AG08396 (cell line): ENCODE measurements at regions not wholly inside any gene's neighbourhood (a gene's known extent, or its start where the extent isn't known, plus 50 kb on each side); places are given as distances from the start of the nearest gene placed in this dataset.

Experiments
- DNase-seq: peaks from one replicate; pipeline ENCODE4 v3.0.0; 2012; ENCODE audit warnings: low spot score, mixed read lengths

DNA sequence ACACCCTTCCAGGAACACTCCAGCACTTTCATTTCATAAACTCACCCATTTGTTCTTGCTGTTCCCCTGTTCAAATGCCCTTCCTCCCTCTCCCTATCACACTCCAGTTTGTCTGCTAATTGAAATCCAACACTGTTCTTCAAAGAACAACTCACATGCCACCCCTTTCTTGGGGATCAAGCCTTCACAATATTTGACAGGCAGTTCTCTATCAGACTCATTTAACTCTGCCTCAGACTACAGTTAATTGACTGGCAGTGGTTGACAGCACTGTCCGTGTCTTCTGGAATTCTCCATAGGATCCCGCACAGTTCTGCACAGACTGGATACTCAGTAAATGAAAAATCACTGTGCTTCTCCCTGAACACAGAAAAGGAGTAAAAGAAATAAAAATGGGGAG, 87.8 kb downstream of the PMP22 start:
- no peak for DNase-seq

GRCh38 chr17:15175356-15175755, 89.8 kb downstream of the PMP22 start:
- DNase-seq = no peak

- DNase-seq = peak; percentile 74
Measured at GRCh38 chr17:15171167-15172047, 93.7 kb downstream of the PMP22 start.

DNA sequence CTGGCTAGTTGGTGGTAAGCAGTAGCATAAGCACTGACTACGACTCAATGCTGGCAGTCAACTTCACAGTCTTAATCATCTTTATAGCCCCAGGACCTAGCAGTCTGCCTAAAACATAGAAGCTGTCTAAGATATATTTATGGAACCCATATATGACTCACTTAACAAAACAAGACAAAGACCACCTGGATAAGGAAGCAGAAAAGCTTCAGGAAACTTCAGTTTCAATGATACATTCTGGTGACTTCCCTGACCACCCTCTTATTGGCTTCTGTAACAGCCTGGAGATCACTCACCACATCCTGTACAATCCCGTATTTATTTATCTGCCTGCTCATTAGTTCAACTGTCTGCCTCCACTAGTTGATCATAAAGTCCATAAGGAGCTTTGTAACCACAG, 95.5 kb downstream of the PMP22 start:
- no peak for DNase-seq

GRCh38 chr17:15168379-15168778, 96.7 kb downstream of the PMP22 start:
- no peak for DNase-seq

GRCh38 chr17:15161395-15161794, 103.7 kb downstream of the PMP22 start:
- DNase-seq = no peak

DNA sequence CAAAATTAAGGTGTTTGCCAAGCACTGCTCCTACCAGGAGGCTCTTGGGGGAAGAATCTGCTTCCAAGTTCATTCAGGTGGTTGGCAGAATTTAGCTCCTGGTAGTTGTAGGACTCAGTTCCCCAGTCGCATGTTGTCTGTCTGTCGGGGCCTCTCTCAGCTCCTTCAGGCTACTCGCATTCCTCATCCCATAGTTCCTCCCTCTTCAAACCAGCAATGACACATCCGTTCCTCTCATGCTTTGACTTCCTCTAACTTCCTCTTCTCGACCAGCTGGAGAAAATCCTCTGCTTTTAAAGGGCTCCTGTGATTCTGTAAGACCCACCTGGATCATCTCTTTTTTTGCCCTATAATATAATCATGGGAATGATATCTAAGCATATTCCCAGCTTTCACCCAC, 108.1 kb downstream of the PMP22 start:
- no peak for DNase-seq

- no peak for DNase-seq
Measured at GRCh38 chr17:15154618-15155017, 110.5 kb downstream of the PMP22 start.

- no peak for DNase-seq
Measured at GRCh38 chr17:15145621-15146020, 119.5 kb downstream of the PMP22 start.

- no peak for DNase-seq
Measured at GRCh38 chr17:15143524-15143923, 121.6 kb downstream of the PMP22 start.

DNA sequence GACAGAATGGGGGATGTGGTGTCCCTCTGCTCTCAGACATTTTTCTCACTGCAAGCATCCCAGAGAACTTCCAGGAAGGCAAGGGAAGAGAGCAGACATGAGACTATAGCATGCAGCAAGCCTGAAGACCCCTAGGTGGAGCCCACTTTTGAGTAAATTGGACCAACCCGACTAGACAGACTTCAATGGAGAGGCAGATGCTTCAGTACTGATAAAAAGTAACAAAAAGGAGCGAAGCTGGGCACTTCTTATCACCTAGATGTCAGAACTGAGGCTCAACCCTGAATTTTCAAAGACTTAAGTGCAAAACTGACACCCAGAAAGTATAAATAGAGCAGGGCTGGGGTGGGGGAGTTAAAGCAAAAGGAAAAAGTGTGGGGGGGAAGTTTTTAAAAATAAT, 130.8 kb downstream of the PMP22 start:
- DNase-seq = no peak

- no peak for DNase-seq
Measured at GRCh38 chr17:15133826-15134225, 131.3 kb downstream of the PMP22 start.

- DNase-seq = no peak
Measured at GRCh38 chr17:15133143-15133542, 132.0 kb downstream of the PMP22 start.

DNA sequence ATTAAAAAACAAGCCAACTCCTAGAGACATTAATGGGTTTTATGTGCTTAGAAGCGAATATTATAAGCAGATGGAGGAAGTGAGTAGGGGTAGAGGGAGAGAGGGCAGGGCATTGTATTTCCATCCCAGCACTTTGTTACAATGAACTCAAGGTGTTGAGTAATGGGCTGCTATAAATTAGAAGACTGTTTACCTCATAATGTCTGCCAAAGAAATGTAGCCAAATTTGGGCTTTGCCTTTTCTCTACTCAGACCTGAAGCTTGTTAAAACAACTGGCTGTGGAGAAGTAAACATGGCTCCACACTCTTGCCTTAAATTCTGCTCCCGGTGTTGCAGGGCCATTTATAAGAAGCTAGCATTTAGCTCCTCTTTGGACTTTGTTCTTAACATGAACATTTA, 134.7 kb downstream of the PMP22 start:
- DNase-seq = no peak

DNA sequence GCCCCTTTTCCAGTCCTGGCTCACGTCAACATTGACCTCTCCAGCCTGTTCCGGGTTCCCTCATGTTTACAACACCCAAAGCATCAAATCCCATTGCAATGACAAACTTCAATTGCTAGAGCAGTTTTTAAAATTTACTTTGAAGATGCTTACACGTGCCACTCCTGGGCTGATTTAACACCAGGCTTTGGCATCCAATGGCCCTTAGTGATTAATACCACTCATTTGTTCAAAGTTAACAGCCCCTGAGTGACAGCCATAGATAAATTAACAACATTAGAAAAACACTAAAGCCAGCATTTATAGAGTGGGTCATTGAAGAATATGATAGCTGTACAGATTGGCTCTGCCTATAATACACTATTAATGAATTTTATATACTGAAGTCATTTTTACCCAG, 135.1 kb downstream of the PMP22 start:
- no peak for DNase-seq

DNA sequence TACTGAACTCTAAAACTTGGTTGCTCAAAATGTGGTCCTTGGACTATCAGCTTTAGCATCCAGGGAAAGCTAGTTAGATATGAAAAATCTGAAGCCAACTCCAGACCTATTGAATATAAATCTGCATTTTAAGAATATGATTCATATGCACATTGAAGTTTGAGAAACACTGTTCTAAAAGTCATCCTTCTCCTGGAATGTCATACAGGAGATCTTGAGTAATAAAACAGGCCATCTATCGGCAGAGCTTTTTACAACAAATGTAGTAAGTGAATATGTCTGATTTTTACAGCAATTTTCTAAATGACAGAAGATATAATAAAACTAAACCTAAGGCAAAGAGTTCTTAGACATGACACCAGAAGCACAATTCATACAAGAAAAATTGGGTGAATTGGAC, 140.4 kb downstream of the PMP22 start:
- DNase-seq = no peak

- DNase-seq = no peak
Measured at GRCh38 chr17:15124264-15124595, 140.9 kb downstream of the PMP22 start.

GRCh38 chr17:15123593-15124263, 141.4 kb downstream of the PMP22 start:
- peak; percentile 46 for DNase-seq

GRCh38 chr17:15122857-15123256, 142.3 kb downstream of the PMP22 start:
- DNase-seq = no peak

DNA sequence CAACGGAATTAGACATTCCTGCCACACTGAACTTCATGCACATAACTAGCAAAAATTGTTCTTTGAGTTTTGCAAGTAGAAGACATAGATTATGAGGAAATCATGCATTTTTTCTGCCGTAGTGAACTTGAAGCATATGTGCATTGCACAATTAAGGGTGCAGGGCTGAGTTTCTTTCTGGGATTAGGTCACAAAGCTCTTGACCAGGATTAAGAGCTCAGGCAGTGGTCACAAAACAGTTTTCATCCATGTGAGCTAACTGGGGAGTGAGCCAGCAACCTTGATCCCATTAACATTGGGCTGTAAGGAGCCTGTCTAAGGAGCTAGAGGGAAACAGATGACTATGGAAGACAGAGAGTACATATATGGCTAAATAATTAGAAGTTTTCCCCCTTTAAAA, 143.7 kb downstream of the PMP22 start:
- no peak for DNase-seq

GRCh38 chr17:15119968-15120367, 145.2 kb downstream of the PMP22 start:
- no peak for DNase-seq

DNA sequence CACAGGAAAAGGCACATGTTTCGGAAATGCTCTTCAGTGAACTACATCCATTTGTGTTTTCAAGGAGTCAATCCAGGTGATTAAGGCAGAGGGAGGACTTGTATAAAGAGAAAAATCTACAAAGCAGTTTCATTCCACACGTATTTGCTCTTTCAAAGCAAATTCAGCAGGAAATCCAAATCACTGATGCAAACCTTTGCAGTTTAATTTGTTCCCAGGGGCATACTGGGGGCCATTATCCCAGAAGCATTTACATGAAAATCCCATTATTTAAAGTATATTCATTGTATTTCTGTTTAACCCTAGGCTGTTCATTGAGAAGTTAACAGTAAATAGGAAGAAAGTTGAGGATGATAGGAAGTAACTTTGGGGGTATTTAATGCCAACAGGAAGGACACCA, 147.9 kb downstream of the PMP22 start:
- DNase-seq = no peak

- no peak for DNase-seq
Measured at GRCh38 chr17:15112846-15113617, 152.1 kb downstream of the PMP22 start.
